ENCODE measurements at regions not wholly inside any gene's neighbourhood (a gene's known extent, or its start where the extent isn't known, plus 50 kb on each side); places are given as distances from the start of the nearest gene placed in this dataset.

DNA sequence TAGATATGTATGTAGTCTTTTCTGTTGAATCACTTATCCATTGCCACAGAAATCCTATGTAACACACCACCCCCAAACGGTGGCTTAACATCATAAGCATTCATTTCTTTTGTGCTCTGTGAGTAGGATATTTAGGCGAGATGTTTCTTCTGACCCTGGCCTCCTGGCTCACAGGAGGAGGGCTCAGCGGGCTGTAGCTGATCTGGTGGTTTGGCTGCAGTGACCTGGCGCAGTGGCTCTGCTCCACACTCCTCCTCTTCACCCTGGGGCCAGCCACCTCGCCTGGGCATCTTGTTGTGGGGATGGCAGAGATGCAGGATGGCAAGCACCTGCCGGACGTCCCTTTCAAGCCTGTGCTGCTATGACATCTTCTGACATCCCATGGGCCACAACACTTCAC is 147.1 kb upstream of the IRS2 start:
- TF ChIP-seq, protein P1, sequence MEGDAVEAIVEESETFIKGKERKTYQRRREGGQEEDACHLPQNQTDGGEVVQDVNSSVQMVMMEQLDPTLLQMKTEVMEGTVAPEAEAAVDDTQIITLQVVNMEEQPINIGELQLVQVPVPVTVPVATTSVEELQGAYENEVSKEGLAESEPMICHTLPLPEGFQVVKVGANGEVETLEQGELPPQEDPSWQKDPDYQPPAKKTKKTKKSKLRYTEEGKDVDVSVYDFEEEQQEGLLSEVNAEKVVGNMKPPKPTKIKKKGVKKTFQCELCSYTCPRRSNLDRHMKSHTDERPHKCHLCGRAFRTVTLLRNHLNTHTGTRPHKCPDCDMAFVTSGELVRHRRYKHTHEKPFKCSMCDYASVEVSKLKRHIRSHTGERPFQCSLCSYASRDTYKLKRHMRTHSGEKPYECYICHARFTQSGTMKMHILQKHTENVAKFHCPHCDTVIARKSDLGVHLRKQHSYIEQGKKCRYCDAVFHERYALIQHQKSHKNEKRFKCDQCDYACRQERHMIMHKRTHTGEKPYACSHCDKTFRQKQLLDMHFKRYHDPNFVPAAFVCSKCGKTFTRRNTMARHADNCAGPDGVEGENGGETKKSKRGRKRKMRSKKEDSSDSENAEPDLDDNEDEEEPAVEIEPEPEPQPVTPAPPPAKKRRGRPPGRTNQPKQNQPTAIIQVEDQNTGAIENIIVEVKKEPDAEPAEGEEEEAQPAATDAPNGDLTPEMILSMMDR (IDR thresholded peaks at IDR 0.05) = no peak
- TF ChIP-seq, protein P2, sequence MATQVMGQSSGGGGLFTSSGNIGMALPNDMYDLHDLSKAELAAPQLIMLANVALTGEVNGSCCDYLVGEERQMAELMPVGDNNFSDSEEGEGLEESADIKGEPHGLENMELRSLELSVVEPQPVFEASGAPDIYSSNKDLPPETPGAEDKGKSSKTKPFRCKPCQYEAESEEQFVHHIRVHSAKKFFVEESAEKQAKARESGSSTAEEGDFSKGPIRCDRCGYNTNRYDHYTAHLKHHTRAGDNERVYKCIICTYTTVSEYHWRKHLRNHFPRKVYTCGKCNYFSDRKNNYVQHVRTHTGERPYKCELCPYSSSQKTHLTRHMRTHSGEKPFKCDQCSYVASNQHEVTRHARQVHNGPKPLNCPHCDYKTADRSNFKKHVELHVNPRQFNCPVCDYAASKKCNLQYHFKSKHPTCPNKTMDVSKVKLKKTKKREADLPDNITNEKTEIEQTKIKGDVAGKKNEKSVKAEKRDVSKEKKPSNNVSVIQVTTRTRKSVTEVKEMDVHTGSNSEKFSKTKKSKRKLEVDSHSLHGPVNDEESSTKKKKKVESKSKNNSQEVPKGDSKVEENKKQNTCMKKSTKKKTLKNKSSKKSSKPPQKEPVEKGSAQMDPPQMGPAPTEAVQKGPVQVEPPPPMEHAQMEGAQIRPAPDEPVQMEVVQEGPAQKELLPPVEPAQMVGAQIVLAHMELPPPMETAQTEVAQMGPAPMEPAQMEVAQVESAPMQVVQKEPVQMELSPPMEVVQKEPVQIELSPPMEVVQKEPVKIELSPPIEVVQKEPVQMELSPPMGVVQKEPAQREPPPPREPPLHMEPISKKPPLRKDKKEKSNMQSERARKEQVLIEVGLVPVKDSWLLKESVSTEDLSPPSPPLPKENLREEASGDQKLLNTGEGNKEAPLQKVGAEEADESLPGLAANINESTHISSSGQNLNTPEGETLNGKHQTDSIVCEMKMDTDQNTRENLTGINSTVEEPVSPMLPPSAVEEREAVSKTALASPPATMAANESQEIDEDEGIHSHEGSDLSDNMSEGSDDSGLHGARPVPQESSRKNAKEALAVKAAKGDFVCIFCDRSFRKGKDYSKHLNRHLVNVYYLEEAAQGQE (IDR thresholded peaks at IDR 0.05; ENCODE audit: insufficient read depth in 1 of 2, low read depth in 2 of 2, low read length in 1 of 2) = no peak
